ENCODE measurements at regions not wholly inside any gene's neighbourhood (a gene's known extent, or its start where the extent isn't known, plus 50 kb on each side); places are given as distances from the start of the nearest gene placed in this dataset.
A peak's percentile ranks its signal among the peaks of the same experiment; 100 is the strongest.

DNA sequence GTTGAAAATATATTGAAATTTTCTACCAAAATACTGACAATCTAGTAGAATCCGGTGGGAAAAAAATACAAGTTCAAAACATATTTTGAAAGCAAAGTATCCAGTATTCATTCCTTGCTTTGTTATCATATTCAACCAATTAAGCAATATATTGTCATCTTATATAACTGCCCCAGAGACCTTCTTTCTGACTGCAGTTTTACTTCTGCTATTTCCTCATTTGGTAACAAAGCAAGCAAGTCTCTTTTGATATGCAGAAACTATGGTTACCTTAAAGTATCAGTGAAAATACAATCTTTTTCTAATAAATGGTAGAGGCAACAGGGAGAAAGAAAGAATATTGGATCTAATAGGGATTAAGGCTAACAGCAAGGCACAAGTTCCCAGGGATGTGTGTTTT lies 663.7 kb upstream of the MEF2C start:
- TF ChIP-seq EZH2phosphoT487 (IDR thresholded peaks at IDR 0.05; ENCODE audit: borderline replicate concordance, low read length) (no peak), EZH2 (IDR thresholded peaks at IDR 0.05; ENCODE audit: low read length, unreplicated experiment) (no peak), CTCF (conservative IDR thresholded peaks at IDR 0.05; ENCODE audit: low read depth, low read length) (no peak)
- Histone ChIP-seq H3K27ac (ENCODE audit: low read length) (no peak overlapping the region), H3F3A (ENCODE audit: low read length, unreplicated experiment) (no peaks in the 10 kb centered on the region), H3K9me2 (replicated peaks; ENCODE audit: low read length) (no peaks in the 10 kb centered on the region), H3K36me3 (ENCODE audit: low read depth, low read length) (no peaks in the 10 kb centered on the region), H3K79me2 (ENCODE audit: low read length) (no peaks in the 10 kb centered on the region), H4K20me1 (ENCODE audit: low read length) (no peaks in the 10 kb centered on the region), H3K27me3 (ENCODE audit: low read length) (no peaks in the 10 kb centered on the region), H3K4me3 (ENCODE audit: low read length) (no peak overlapping the region), H3K9ac (ENCODE audit: low read length) (no peak overlapping the region), H3K4me1 (ENCODE audit: insufficient read depth, low read length) (no peaks in the 10 kb centered on the region), H2AFZ (ENCODE audit: low read length) (no peak overlapping the region), H3K9me3 (ENCODE audit: low read length) (no peaks in the 10 kb centered on the region), H3K4me2 (ENCODE audit: low read length) (no peak overlapping the region)
- intact Hi-C loops (cut with micrococcal nuclease): no loop called here
- DNase-seq (no peak), ATAC-seq (no peak)
- POLR2A ChIA-PET (ENCODE audit: unreplicated experiment): interaction anchor here (0.7 kb wide), 1 partner anchor 19 kb away, joined by 3 read pairs; no protein-coding TSS in a partner anchor
- BruUV-seq (replicated peaks): no TSS peak
- CTCF ChIA-PET: no interaction called here

DNA sequence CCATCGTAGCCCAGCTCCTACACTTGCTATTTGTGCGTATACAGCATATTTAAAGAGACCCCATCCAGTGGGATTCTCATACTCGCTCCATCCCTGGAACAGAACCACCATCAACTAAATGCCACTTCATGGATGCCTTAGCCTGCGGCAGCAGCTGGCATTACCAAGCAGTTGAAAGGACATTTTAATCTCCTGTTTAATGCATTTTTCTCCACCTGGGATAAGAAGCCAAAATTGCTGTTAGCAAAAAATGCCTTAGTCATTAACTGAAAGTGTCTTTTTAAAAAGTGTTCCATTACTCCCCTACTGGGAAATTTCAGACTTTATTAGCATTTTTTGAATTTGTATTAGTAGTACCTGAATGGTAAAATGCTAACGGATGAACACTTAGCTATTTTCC lies 662.6 kb upstream of the MEF2C start:
- ATAC-seq (no peak), DNase-seq (no peak)
- H3K36me3 ChIP-seq (ENCODE audit: low read depth, low read length): no peaks in the 10 kb centered on the region
- CTCF ChIA-PET: no interaction called here
- BruUV-seq (replicated peaks): no TSS peak
- POLR2A ChIA-PET (ENCODE audit: unreplicated experiment): no interaction called here
- H3K4me3 ChIP-seq (ENCODE audit: low read length): no peak overlapping the region
- H3K27ac ChIP-seq (ENCODE audit: low read length): no peak overlapping the region
- intact Hi-C loops (cut with micrococcal nuclease): no loop called here
- TF ChIP-seq CTCF (conservative IDR thresholded peaks at IDR 0.05; ENCODE audit: low read depth, low read length) (no peak), EZH2 (IDR thresholded peaks at IDR 0.05; ENCODE audit: low read length, unreplicated experiment) (no peak), EZH2phosphoT487 (IDR thresholded peaks at IDR 0.05; ENCODE audit: borderline replicate concordance, low read length) (no peak)
- H3K79me2 ChIP-seq (ENCODE audit: low read length): no peaks in the 10 kb centered on the region
- H4K20me1 ChIP-seq (ENCODE audit: low read length): no peaks in the 10 kb centered on the region
- no peak overlapping the region for H3K4me2 ChIP-seq (ENCODE audit: low read length)
- H3F3A ChIP-seq (ENCODE audit: low read length, unreplicated experiment): no peaks in the 10 kb centered on the region
- H3K9me3 ChIP-seq (ENCODE audit: low read length): no peaks in the 10 kb centered on the region
- no peaks in the 10 kb centered on the region for H3K9me2 ChIP-seq (replicated peaks; ENCODE audit: low read length)
- no peak overlapping the region for H2AFZ ChIP-seq (ENCODE audit: low read length)
- H3K4me1 ChIP-seq (ENCODE audit: insufficient read depth, low read length): no peaks in the 10 kb centered on the region
- H3K27me3 ChIP-seq (ENCODE audit: low read length): no peaks in the 10 kb centered on the region
- no peak overlapping the region for H3K9ac ChIP-seq (ENCODE audit: low read length)

DNA sequence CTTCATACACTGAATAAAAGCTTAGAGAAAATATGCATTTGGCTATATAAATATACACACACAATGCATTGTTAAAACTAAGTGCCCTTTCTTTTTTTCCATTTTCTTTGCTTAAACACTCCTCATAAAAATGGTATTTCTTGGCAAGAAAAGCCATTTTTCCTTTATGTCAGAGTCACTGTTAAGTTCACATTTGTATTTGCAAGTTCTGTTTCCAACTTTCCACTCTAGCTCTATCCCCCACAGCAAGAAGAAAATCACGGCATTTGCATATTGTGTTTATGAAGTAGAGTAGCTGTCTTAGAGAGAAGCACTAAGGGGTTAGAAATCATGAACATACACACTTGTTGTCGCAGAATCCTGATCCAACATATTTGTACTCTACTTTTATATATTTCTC lies 662.1 kb upstream of the MEF2C start:
- H3K4me3 ChIP-seq (ENCODE audit: low read length): no peak overlapping the region
- intact Hi-C loops (cut with micrococcal nuclease): no loop called here
- no peak overlapping the region for H3K9ac ChIP-seq (ENCODE audit: low read length)
- H2AFZ ChIP-seq (ENCODE audit: low read length): no peak overlapping the region
- H3K27me3 ChIP-seq (ENCODE audit: low read length): no peaks in the 10 kb centered on the region
- DNase-seq (no peak), ATAC-seq (peak; percentile 22)
- no peaks in the 10 kb centered on the region for H3K9me3 ChIP-seq (ENCODE audit: low read length)
- H3K27ac ChIP-seq (ENCODE audit: low read length): no peak overlapping the region
- ChIA-PET CTCF (no interaction called here), POLR2A (ENCODE audit: unreplicated experiment) (no interaction called here)
- no peak overlapping the region for H3K4me2 ChIP-seq (ENCODE audit: low read length)
- H3F3A ChIP-seq (ENCODE audit: low read length, unreplicated experiment): no peaks in the 10 kb centered on the region
- no TSS peak for BruUV-seq (replicated peaks)
- TF ChIP-seq EZH2 (IDR thresholded peaks at IDR 0.05; ENCODE audit: low read length, unreplicated experiment) (no peak), CTCF (conservative IDR thresholded peaks at IDR 0.05; ENCODE audit: low read depth, low read length) (no peak)
- no peaks in the 10 kb centered on the region for H3K4me1 ChIP-seq (ENCODE audit: insufficient read depth, low read length)
- H3K36me3 ChIP-seq (ENCODE audit: low read depth, low read length): no peaks in the 10 kb centered on the region
- H4K20me1 ChIP-seq (ENCODE audit: low read length): no peaks in the 10 kb centered on the region
- H3K79me2 ChIP-seq (ENCODE audit: low read length): no peaks in the 10 kb centered on the region
- H3K9me2 ChIP-seq (replicated peaks; ENCODE audit: low read length): no peaks in the 10 kb centered on the region

Data from PC-3 (cell line).